GM19240 (cell line): ENCODE measurements at regions not wholly inside any gene's neighbourhood (a gene's known extent, or its start where the extent isn't known, plus 50 kb on each side); places are given as distances from the start of the nearest gene placed in this dataset.
"Not testable (repeated sequence)": the region's sequence is repeated elsewhere in the genome, so short reads cannot be mapped to it uniquely, and the experiment has no call there.

ENCODE experiments used
- DNase-seq: peaks from one replicate; pipeline ENCODE4 v3.0.0; 2011; ENCODE audit warnings: low spot score; ENCODE audit not compliant: insufficient read length

- DNase-seq: not testable (repeated sequence)
Observed at GRCh38 chr16:87124405-87124804, 192.8 kb downstream of the C16orf95 start.

- DNase-seq: no peak
Observed at GRCh38 chr16:87125206-87126155, 191.7 kb downstream of the C16orf95 start.

- no peak for DNase-seq
Observed at GRCh38 chr16:87126403-87127025, 190.7 kb downstream of the C16orf95 start.

GRCh38 chr16:87127061-87127765 lies 190.0 kb downstream of the C16orf95 start:
- no peak for DNase-seq

GRCh38 chr16:87127766-87128147 lies 189.4 kb downstream of the C16orf95 start:
- no peak for DNase-seq

GRCh38 chr16:87129771-87130170 lies 187.4 kb downstream of the C16orf95 start:
- no peak for DNase-seq

- no peak for DNase-seq
Observed at GRCh38 chr16:87131061-87131995, 185.9 kb downstream of the C16orf95 start.

- no peak for DNase-seq
Observed at GRCh38 chr16:87131996-87132345, 185.2 kb downstream of the C16orf95 start.

- DNase-seq: no peak
Observed at GRCh38 chr16:87132361-87133014, 184.7 kb downstream of the C16orf95 start.

GRCh38 chr16:87133112-87133850 lies 183.9 kb downstream of the C16orf95 start:
- DNase-seq: no peak

- DNase-seq: no peak
Observed at GRCh38 chr16:87133966-87134627, 183.1 kb downstream of the C16orf95 start.

GRCh38 chr16:87134628-87134995 lies 182.6 kb downstream of the C16orf95 start:
- DNase-seq: no peak

GRCh38 chr16:87135246-87136030 lies 181.8 kb downstream of the C16orf95 start:
- no peak for DNase-seq

- no peak for DNase-seq
Observed at GRCh38 chr16:87138316-87138715, 178.9 kb downstream of the C16orf95 start.

- no peak for DNase-seq
Observed at GRCh38 chr16:87138738-87139267, 178.4 kb downstream of the C16orf95 start.

- DNase-seq: no peak
Observed at GRCh38 chr16:87140211-87141200, 176.7 kb downstream of the C16orf95 start.

GRCh38 chr16:87141402-87141801 lies 175.8 kb downstream of the C16orf95 start:
- DNase-seq: no peak
